ENCODE measurements at regions not wholly inside any gene's neighbourhood (a gene's known extent, or its start where the extent isn't known, plus 50 kb on each side); places are given as distances from the start of the nearest gene placed in this dataset.

DNA sequence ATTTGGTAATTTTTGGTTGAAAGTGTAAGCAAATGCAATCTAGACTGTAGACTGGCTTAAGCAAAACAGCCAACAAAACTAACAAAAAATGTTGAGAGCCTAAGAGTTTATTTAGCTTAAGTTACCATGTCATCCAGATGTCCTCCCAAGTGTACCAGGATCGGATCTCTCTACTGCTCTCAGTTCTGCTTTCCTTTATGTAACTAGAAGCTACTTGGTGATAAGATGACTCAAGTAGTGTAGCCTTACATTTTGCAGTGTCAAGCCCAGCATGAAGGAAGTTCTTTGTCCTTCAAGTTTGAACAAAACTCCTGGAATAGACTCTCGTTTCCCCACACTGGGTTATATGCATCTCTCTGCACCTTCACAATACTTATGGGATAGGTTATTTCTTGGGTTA is 1500.0 kb downstream of the STIM2 start:
- H3K4me1 ChIP-seq: no peaks in the 10 kb centered on the region
- ATAC-seq: no peak
- H3K36me3 ChIP-seq: no peaks in the 10 kb centered on the region
- H3K27ac ChIP-seq: no peak overlapping the region
- no peak overlapping the region for H3K4me3 ChIP-seq
- WGBS, 4 donors: 47 to 78% (median 71%) methylated on average over 2 of the region's 2 CpGs
- TF ChIP-seq, protein P1, sequence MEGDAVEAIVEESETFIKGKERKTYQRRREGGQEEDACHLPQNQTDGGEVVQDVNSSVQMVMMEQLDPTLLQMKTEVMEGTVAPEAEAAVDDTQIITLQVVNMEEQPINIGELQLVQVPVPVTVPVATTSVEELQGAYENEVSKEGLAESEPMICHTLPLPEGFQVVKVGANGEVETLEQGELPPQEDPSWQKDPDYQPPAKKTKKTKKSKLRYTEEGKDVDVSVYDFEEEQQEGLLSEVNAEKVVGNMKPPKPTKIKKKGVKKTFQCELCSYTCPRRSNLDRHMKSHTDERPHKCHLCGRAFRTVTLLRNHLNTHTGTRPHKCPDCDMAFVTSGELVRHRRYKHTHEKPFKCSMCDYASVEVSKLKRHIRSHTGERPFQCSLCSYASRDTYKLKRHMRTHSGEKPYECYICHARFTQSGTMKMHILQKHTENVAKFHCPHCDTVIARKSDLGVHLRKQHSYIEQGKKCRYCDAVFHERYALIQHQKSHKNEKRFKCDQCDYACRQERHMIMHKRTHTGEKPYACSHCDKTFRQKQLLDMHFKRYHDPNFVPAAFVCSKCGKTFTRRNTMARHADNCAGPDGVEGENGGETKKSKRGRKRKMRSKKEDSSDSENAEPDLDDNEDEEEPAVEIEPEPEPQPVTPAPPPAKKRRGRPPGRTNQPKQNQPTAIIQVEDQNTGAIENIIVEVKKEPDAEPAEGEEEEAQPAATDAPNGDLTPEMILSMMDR (IDR thresholded peaks at IDR 0.05): no peak
- TF ChIP-seq POLR2A (IDR thresholded peaks at IDR 0.05): no peak
- intact Hi-C loops (cut with DNase I): no loop called here
- no peaks in the 10 kb centered on the region for H3K27me3 ChIP-seq
- no peak for DNase-seq
- no peaks in the 10 kb centered on the region for H3K9me3 ChIP-seq

DNA sequence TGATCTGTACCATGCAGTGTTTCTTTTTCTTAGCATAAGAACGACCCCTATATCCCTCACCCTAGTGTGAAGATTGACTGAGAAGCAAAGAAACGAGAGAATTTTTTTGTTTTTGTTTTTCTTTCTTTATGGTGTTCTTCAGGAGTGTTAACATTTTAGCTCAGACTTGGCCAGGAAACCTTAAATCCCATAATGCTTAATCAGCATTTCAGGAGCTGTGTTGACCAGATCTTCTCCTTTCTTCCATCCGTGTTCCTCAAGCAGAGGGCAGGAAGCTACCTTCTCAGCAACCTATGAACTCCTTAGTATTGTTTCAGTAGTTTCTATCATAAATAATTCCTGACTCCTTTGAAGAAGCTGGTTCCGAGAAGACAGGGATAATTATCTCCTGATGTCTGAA is 1501.5 kb downstream of the STIM2 start:
- TF ChIP-seq, protein P1 (IDR thresholded peaks at IDR 0.05): no peak
- no peak for TF ChIP-seq POLR2A (IDR thresholded peaks at IDR 0.05)
- 72 to 84% (median 77%) methylated on average over 4 of the region's 4 CpGs for WGBS, 4 donors
- Histone ChIP-seq H3K27ac (no peak overlapping the region), H3K4me1 (no peaks in the 10 kb centered on the region), H3K27me3 (no peaks in the 10 kb centered on the region), H3K36me3 (no peaks in the 10 kb centered on the region), H3K9me3 (no peaks in the 10 kb centered on the region), H3K4me3 (no peak overlapping the region)
- DNase-seq (no peak), ATAC-seq (no peak)
- intact Hi-C loops (cut with DNase I): no loop called here

DNA sequence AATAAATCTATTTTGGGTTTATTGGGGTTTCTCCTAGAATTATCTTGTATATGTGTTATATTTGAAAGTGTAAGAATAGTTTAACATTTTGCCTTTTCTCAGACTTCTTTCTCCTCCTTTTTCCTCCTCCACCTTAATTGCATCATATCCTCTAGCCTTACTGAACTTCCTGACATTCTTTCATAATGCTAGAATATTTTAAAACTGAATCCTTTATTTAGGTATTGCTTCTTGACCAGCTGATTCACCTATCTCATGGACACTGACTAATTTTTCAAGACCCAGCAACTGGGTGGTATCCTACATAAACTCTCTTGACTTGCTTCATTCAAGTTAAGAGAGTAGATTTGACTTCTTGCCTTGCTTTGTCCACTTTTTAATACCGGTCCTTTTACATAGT is 1508.9 kb downstream of the STIM2 start:
- no peaks in the 10 kb centered on the region for H3K4me1 ChIP-seq
- 71 to 82% (median 74%) methylated on average over 1 of the region's 1 CpG for WGBS, 4 donors
- TF ChIP-seq, protein P1 (IDR thresholded peaks at IDR 0.05): no peak
- no peak for TF ChIP-seq POLR2A (IDR thresholded peaks at IDR 0.05)
- intact Hi-C loops (cut with DNase I): no loop called here
- no peak overlapping the region for H3K4me3 ChIP-seq
- H3K9me3 ChIP-seq: no peaks in the 10 kb centered on the region
- no peak overlapping the region for H3K27ac ChIP-seq
- H3K36me3 ChIP-seq: no peaks in the 10 kb centered on the region
- DNase-seq: no peak
- no peak for ATAC-seq
- no peaks in the 10 kb centered on the region for H3K27me3 ChIP-seq

DNA sequence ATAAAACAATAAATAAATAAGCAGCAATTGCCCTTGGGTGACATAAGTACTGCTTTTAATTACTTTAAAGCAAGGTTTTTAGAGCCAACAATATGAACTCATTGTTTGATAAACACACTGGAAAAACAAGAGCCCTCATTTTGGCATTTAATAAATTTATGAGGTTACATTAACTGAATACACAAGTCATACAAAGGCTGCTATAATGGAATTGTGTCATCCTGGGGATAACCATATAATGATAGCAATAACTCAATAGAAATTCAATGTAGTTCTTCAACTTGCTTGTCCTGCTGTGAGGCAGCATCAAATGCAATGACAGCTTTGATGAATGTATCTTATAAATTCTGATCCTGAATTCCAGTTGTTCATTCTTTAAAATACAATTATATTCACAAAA is 1512.5 kb downstream of the STIM2 start:
- intact Hi-C loops (cut with DNase I): no loop called here

More for the DNA sequence above, 1512.5 kb downstream of the STIM2 start:
- ATAC-seq (no peak), DNase-seq (no peak)
- TF ChIP-seq, protein P1 (IDR thresholded peaks at IDR 0.05): no peak
- TF ChIP-seq POLR2A (IDR thresholded peaks at IDR 0.05): no peak
- H3K9me3 ChIP-seq: no peaks in the 10 kb centered on the region
- no peaks in the 10 kb centered on the region for H3K4me1 ChIP-seq
- H3K27me3 ChIP-seq: no peaks in the 10 kb centered on the region
- no peak overlapping the region for H3K4me3 ChIP-seq
- H3K36me3 ChIP-seq: no peaks in the 10 kb centered on the region
- H3K27ac ChIP-seq: no peak overlapping the region

All from heart left ventricle (tissue), 16 donors.